ENCODE measurements at regions not wholly inside any gene's neighbourhood (a gene's known extent, or its start where the extent isn't known, plus 50 kb on each side); places are given as distances from the start of the nearest gene placed in this dataset.
"Not testable (repeated sequence)": the region's sequence is repeated elsewhere in the genome, so short reads cannot be mapped to it uniquely, and the experiment has no call there.

GRCh38 chr1:120357046-120357445, 57.8 kb upstream of the NBPF8 start:
- H3K9ac ChIP-seq (ENCODE audit: low read length); H4K20me1 ChIP-seq (ENCODE audit: insufficient read depth); H3K4me2 ChIP-seq (ENCODE audit: low read length); H3K36me3 ChIP-seq (ENCODE audit: insufficient read depth, low read length); H3K9me3 ChIP-seq (ENCODE audit: low read length); H2AFZ ChIP-seq (ENCODE audit: low read depth, low read length); H3F3A ChIP-seq (ENCODE audit: insufficient read depth, low read length, poor library complexity, severe bottlenecking); H3K27ac ChIP-seq (ENCODE audit: low read length); H3K4me3 ChIP-seq (ENCODE audit: low read length); H3K9me2 ChIP-seq (ENCODE audit: insufficient read depth, low read length); H3K79me2 ChIP-seq (replicated peaks; ENCODE audit: insufficient read depth, low read length); H3K27me3 ChIP-seq (ENCODE audit: insufficient read depth, low read depth, low read length): not testable (repeated sequence)

GRCh38 chr1:120356170-120356569, 58.7 kb upstream of the NBPF8 start:
- H3K4me3 ChIP-seq (ENCODE audit: low read length); H3F3A ChIP-seq (ENCODE audit: insufficient read depth, low read length, poor library complexity, severe bottlenecking); H3K36me3 ChIP-seq (ENCODE audit: insufficient read depth, low read length); H4K20me1 ChIP-seq (ENCODE audit: insufficient read depth); H3K9me2 ChIP-seq (ENCODE audit: insufficient read depth, low read length); H3K9ac ChIP-seq (ENCODE audit: low read length); H2AFZ ChIP-seq (ENCODE audit: low read depth, low read length); H3K4me2 ChIP-seq (ENCODE audit: low read length); H3K79me2 ChIP-seq (replicated peaks; ENCODE audit: insufficient read depth, low read length); H3K9me3 ChIP-seq (ENCODE audit: low read length); H3K27ac ChIP-seq (ENCODE audit: low read length); H3K27me3 ChIP-seq (ENCODE audit: insufficient read depth, low read depth, low read length): not testable (repeated sequence)

- not testable (repeated sequence) for H3K4me2 ChIP-seq (ENCODE audit: low read length); H3K27me3 ChIP-seq (ENCODE audit: insufficient read depth, low read depth, low read length); H4K20me1 ChIP-seq (ENCODE audit: insufficient read depth); H3K9me3 ChIP-seq (ENCODE audit: low read length); H3K9ac ChIP-seq (ENCODE audit: low read length); H3F3A ChIP-seq (ENCODE audit: insufficient read depth, low read length, poor library complexity, severe bottlenecking); H3K79me2 ChIP-seq (replicated peaks; ENCODE audit: insufficient read depth, low read length); H3K36me3 ChIP-seq (ENCODE audit: insufficient read depth, low read length); H3K27ac ChIP-seq (ENCODE audit: low read length); H2AFZ ChIP-seq (ENCODE audit: low read depth, low read length); H3K9me2 ChIP-seq (ENCODE audit: insufficient read depth, low read length)
- H3K4me3 ChIP-seq (ENCODE audit: low read length) = peak overlapping the region; percentile 46
Observed at GRCh38 chr1:120354618-120355184, 60.1 kb upstream of the NBPF8 start.

GRCh38 chr1:120342231-120343073, 72.4 kb upstream of the NBPF8 start:
- H3K79me2 ChIP-seq (replicated peaks; ENCODE audit: insufficient read depth, low read length) = not testable (repeated sequence)

GRCh38 chr1:120341756-120342155, 73.1 kb upstream of the NBPF8 start:
- H3K4me2 ChIP-seq (ENCODE audit: low read length); H3K9ac ChIP-seq (ENCODE audit: low read length); H4K20me1 ChIP-seq (ENCODE audit: insufficient read depth); H3K36me3 ChIP-seq (ENCODE audit: insufficient read depth, low read length); H3K9me3 ChIP-seq (ENCODE audit: low read length); H3K27ac ChIP-seq (ENCODE audit: low read length); H3K27me3 ChIP-seq (ENCODE audit: insufficient read depth, low read depth, low read length); H3F3A ChIP-seq (ENCODE audit: insufficient read depth, low read length, poor library complexity, severe bottlenecking); H3K79me2 ChIP-seq (replicated peaks; ENCODE audit: insufficient read depth, low read length); H2AFZ ChIP-seq (ENCODE audit: low read depth, low read length); H3K9me2 ChIP-seq (ENCODE audit: insufficient read depth, low read length): not testable (repeated sequence)
- H3K4me3 ChIP-seq (ENCODE audit: low read length) = peak overlapping the region; percentile 48

More at GRCh38 chr1:120342231-120343073, 72.4 kb upstream of the NBPF8 start:
- not testable (repeated sequence) for H2AFZ ChIP-seq (ENCODE audit: low read depth, low read length); H3K27ac ChIP-seq (ENCODE audit: low read length); H3K9me2 ChIP-seq (ENCODE audit: insufficient read depth, low read length); H3K36me3 ChIP-seq (ENCODE audit: insufficient read depth, low read length); H3K9me3 ChIP-seq (ENCODE audit: low read length); H3K9ac ChIP-seq (ENCODE audit: low read length); H3K4me2 ChIP-seq (ENCODE audit: low read length); H3F3A ChIP-seq (ENCODE audit: insufficient read depth, low read length, poor library complexity, severe bottlenecking); H4K20me1 ChIP-seq (ENCODE audit: insufficient read depth); H3K27me3 ChIP-seq (ENCODE audit: insufficient read depth, low read depth, low read length)
- H3K4me3 ChIP-seq (ENCODE audit: low read length) = peak overlapping the region; percentile 35

GRCh38 chr1:120340838-120341751, 73.7 kb upstream of the NBPF8 start:
- peak overlapping the region; percentile 52 for H3K4me3 ChIP-seq (ENCODE audit: low read length)
- H3K79me2 ChIP-seq (replicated peaks; ENCODE audit: insufficient read depth, low read length); H3K9me2 ChIP-seq (ENCODE audit: insufficient read depth, low read length); H3K27me3 ChIP-seq (ENCODE audit: insufficient read depth, low read depth, low read length); H3K36me3 ChIP-seq (ENCODE audit: insufficient read depth, low read length); H2AFZ ChIP-seq (ENCODE audit: low read depth, low read length); H4K20me1 ChIP-seq (ENCODE audit: insufficient read depth); H3F3A ChIP-seq (ENCODE audit: insufficient read depth, low read length, poor library complexity, severe bottlenecking); H3K9ac ChIP-seq (ENCODE audit: low read length); H3K4me2 ChIP-seq (ENCODE audit: low read length); H3K27ac ChIP-seq (ENCODE audit: low read length); H3K9me3 ChIP-seq (ENCODE audit: low read length): not testable (repeated sequence)

GRCh38 chr1:120315738-120316137, 99.1 kb upstream of the NBPF8 start:
- not testable (repeated sequence) for H4K20me1 ChIP-seq (ENCODE audit: insufficient read depth); H3K9ac ChIP-seq (ENCODE audit: low read length); H3K79me2 ChIP-seq (replicated peaks; ENCODE audit: insufficient read depth, low read length); H2AFZ ChIP-seq (ENCODE audit: low read depth, low read length); H3K4me2 ChIP-seq (ENCODE audit: low read length); H3K27ac ChIP-seq (ENCODE audit: low read length); H3K27me3 ChIP-seq (ENCODE audit: insufficient read depth, low read depth, low read length); H3K9me2 ChIP-seq (ENCODE audit: insufficient read depth, low read length); H3K9me3 ChIP-seq (ENCODE audit: low read length); H3K4me3 ChIP-seq (ENCODE audit: low read length); H3K36me3 ChIP-seq (ENCODE audit: insufficient read depth, low read length); H3F3A ChIP-seq (ENCODE audit: insufficient read depth, low read length, poor library complexity, severe bottlenecking)
